ACC112 (cell line): ENCODE measurements at regions not wholly inside any gene's neighbourhood (a gene's known extent, or its start where the extent isn't known, plus 50 kb on each side); places are given as distances from the start of the nearest gene placed in this dataset.

Experiments used
- H2AFZ ChIP-seq: fragments of 200-600 bp; sonication (generic); one replicate; pipeline ENCODE4 v1.6.0; 2017; ENCODE audit warnings: antibody characterized with exemption, low read length; ENCODE audit not compliant: unreplicated experiment
- H3K27ac ChIP-seq: fragments of 200-600 bp; sonication (generic); 2 replicates; pipeline ENCODE4 v1.5.1; 2014; ENCODE audit warnings: low read depth, mild to moderate bottlenecking, antibody characterized with exemption, low read length, moderate library complexity
- H3K27me3 ChIP-seq: fragments of 200-600 bp; sonication (generic); 2 replicates; pipeline ENCODE4 v1.6.1; 2014; ENCODE audit warnings: mild to moderate bottlenecking, antibody characterized with exemption, low read length, moderate library complexity, mixed read lengths; ENCODE audit not compliant: insufficient read depth
- H3K36me3 ChIP-seq: fragments of 200-600 bp; sonication (generic); 2 replicates; pipeline ENCODE4 v1.6.1; 2016; ENCODE audit warnings: mild to moderate bottlenecking, antibody characterized with exemption, low read length, moderate library complexity, mixed read lengths; ENCODE audit not compliant: insufficient read depth
- H3K4me1 ChIP-seq: fragments of 200-600 bp; sonication (generic); one replicate; pipeline ENCODE4 v1.6.1; 2016; ENCODE audit warnings: low read length, mixed read lengths; ENCODE audit not compliant: insufficient read depth, unreplicated experiment, control insufficient read depth
- H3K4me3 ChIP-seq: fragments of 200-600 bp; sonication (generic); 2 replicates; pipeline ENCODE4 v1.5.1; 2014; ENCODE audit warnings: mild to moderate bottlenecking, low read depth, low read length
- H3K79me2 ChIP-seq: fragments of 200-600 bp; sonication (generic); one replicate; pipeline ENCODE4 v1.6.0; 2016; ENCODE audit warnings: low read length; ENCODE audit not compliant: control insufficient read depth, unreplicated experiment, insufficient read depth

DNA sequence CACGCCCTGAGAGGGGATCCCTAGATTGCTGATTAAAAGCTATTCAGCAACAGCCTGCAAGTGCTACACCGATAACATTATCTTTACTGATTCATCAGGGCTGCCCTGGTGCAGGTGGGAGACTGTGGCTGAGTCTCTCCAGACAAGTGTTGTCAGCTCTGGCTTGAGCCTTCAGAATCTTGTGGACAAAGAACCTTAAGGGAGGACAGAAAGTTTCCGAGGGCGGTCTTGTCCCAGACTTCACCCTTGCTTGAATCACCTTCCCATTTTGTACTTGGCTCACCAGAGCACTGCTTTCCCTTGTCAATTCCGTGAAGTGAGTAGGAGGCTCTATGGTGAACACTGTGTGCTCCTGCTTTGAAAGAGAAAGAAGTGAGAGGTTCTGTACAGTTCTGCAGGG, 88.6 kb upstream of the PCSK2 start:
- no peaks in the 10 kb centered on the region for H3K4me1 ChIP-seq
- H3K27me3 ChIP-seq: no peaks in the 10 kb centered on the region
- no peak overlapping the region for H2AFZ ChIP-seq
- no peak overlapping the region for H3K4me3 ChIP-seq
- H3K79me2 ChIP-seq: no peaks in the 10 kb centered on the region
- no peaks in the 10 kb centered on the region for H3K36me3 ChIP-seq
- no peak overlapping the region for H3K27ac ChIP-seq

DNA sequence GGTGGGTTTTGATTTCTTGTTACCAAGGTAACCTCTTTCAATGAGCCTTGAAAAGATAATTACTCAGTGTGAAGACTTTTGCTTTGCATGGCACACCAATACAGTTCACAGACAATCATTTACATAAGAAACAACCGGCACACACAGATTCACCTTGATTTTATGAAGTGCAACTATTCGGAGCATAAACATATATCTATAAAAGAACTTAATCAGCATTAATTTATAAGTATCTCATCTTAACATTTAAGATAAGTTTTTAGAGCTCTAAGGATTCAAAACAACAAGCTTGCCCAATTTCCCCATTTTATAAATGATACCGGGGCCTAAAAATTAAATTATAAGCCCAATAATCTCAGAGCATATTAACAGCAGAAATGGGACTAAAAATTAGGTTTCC, 85.9 kb upstream of the PCSK2 start:
- Histone ChIP-seq H3K79me2 (no peaks in the 10 kb centered on the region), H2AFZ (no peak overlapping the region), H3K4me1 (no peaks in the 10 kb centered on the region), H3K27me3 (no peaks in the 10 kb centered on the region), H3K36me3 (no peaks in the 10 kb centered on the region), H3K4me3 (no peak overlapping the region), H3K27ac (no peak overlapping the region)

DNA sequence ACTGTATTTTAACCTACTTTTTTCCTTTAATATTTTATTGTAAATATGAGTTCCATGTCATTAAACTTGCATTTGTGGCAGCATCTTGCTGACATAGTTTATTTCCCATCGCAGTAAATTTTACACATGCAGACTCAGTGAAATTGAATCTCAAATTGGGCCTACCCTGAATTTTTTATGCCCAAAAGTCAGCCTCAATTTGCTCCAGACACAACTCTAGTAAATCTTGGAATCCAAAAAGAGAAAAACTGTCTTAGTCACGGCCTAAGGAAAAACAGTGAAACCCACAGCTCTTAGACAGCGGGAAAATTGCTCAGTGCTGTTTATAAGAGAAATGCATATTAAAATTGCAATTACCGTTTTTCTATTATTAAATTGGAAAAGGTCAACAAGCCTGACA, 85.3 kb upstream of the PCSK2 start:
- Histone ChIP-seq H3K27ac (no peak overlapping the region), H3K79me2 (no peaks in the 10 kb centered on the region), H3K27me3 (no peaks in the 10 kb centered on the region), H3K36me3 (no peaks in the 10 kb centered on the region), H2AFZ (no peak overlapping the region), H3K4me3 (no peak overlapping the region), H3K4me1 (no peaks in the 10 kb centered on the region)

- no peak overlapping the region for H3K4me3 ChIP-seq
- no peak overlapping the region for H3K27ac ChIP-seq
- no peaks in the 10 kb centered on the region for H3K79me2 ChIP-seq
- H2AFZ ChIP-seq: no peak overlapping the region
- no peaks in the 10 kb centered on the region for H3K27me3 ChIP-seq
- no peaks in the 10 kb centered on the region for H3K4me1 ChIP-seq
- H3K36me3 ChIP-seq: no peaks in the 10 kb centered on the region
These were observed 84.2 kb upstream of the PCSK2 start for GRCh38 chr20:17142666-17143065.

GRCh38 chr20:17150858-17151257, 76.0 kb upstream of the PCSK2 start:
- no peak overlapping the region for H2AFZ ChIP-seq
- H3K27me3 ChIP-seq: no peaks in the 10 kb centered on the region
- no peaks in the 10 kb centered on the region for H3K79me2 ChIP-seq
- no peaks in the 10 kb centered on the region for H3K36me3 ChIP-seq
- H3K4me1 ChIP-seq: no peaks in the 10 kb centered on the region
- no peak overlapping the region for H3K27ac ChIP-seq
- no peak overlapping the region for H3K4me3 ChIP-seq

DNA sequence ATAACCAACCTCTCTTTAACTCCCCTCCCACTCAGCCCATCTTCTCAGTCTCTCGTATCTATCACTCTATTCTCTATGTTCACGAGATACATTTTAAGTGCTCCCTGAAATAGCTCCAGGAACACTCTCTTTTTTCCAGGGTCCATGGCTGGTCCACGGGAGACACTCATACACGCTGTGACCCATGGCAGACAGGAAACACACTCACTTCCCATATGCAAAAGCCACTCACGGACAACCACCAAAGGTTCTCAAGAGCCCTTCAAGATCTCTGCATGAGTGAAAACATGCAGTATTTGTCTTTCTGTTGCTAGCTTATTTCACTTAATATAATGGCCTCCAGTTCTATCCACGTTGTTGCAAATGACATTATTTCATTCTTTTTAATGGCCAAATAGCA, 71.4 kb upstream of the PCSK2 start:
- H3K36me3 ChIP-seq: no peaks in the 10 kb centered on the region
- H3K4me1 ChIP-seq: no peaks in the 10 kb centered on the region
- no peaks in the 10 kb centered on the region for H3K27me3 ChIP-seq
- H3K79me2 ChIP-seq: no peaks in the 10 kb centered on the region
- no peak overlapping the region for H2AFZ ChIP-seq
- no peak overlapping the region for H3K4me3 ChIP-seq
- no peak overlapping the region for H3K27ac ChIP-seq

GRCh38 chr20:17158701-17159100, 68.1 kb upstream of the PCSK2 start:
- Histone ChIP-seq H3K27ac (no peak overlapping the region), H3K79me2 (no peaks in the 10 kb centered on the region), H3K4me3 (no peak overlapping the region), H3K27me3 (no peaks in the 10 kb centered on the region), H3K4me1 (no peaks in the 10 kb centered on the region), H3K36me3 (no peaks in the 10 kb centered on the region), H2AFZ (no peak overlapping the region)

DNA sequence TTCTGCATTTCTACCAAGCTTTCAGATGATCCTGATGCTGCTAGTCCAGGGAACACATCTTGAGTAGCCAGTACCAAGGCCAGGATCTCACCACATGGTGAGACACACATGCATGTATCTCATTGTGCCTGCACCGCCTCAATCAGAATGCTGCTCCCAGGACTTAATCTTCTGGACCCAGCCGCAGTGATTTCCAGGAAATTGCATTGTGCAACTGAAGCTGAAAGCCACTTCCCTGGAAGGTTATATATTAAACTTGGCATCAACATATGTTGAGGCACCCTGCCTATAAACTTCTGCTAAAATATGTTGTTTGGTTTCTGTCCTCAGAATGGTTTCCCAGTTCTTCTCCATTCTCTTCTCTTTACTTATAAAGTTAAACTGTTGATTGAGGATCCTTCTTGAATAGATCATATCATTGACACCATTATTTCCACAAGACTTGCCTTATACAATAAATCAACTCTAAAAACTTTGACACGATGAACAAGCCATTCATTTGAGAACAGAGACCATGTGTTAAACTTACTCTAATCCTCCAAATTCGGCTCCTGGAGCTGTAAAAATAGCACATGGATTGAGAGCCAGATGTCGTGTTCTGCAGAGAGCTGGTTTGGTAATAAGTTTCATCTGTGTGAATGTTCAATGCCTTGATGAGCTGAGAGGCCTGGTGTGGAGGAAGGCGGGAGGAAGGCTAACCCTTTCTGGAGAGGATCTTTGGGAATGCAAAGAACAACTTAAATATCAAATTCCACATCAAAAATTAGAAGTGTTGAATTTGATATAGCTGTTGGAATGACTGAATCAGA, 65.0 kb upstream of the PCSK2 start:
- H3K36me3 ChIP-seq: no peaks in the 10 kb centered on the region
- H3K4me1 ChIP-seq: no peaks in the 10 kb centered on the region
- no peak overlapping the region for H3K4me3 ChIP-seq
- H3K79me2 ChIP-seq: no peaks in the 10 kb centered on the region
- no peak overlapping the region for H2AFZ ChIP-seq
- H3K27ac ChIP-seq: no peak overlapping the region
- H3K27me3 ChIP-seq: no peaks in the 10 kb centered on the region

DNA sequence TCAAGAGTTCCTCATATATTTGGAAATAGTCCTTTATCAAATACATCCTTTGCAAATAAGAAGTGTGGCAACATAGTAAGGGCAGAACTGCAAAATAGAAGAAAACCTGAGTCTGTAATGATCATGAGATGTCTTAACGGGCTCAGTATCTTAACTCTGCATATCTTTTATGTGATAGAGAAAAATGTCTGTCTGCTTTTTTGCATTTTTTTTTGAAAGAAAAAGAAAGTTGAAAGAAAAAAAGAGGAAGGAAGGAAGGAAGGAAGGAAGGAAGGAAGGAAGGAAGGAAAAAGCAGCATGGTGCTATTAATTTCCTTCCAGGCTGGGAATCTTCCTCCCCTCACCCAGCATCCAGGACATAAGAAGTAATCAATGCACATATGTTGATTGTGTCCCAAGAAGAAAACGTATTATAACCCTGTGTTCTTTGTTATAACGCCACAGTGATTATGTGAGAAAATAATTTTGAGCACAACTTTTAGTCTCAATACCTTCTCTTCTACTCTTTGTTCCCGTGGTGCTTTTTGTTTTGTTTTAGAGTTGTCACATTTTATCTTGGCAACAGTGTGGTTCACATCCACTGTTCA, 58.7 kb upstream of the PCSK2 start:
- H3K27me3 ChIP-seq: no peaks in the 10 kb centered on the region
- no peak overlapping the region for H2AFZ ChIP-seq
- no peaks in the 10 kb centered on the region for H3K36me3 ChIP-seq
- no peak overlapping the region for H3K27ac ChIP-seq
- no peaks in the 10 kb centered on the region for H3K79me2 ChIP-seq
- H3K4me1 ChIP-seq: no peaks in the 10 kb centered on the region
- H3K4me3 ChIP-seq: no peak overlapping the region

DNA sequence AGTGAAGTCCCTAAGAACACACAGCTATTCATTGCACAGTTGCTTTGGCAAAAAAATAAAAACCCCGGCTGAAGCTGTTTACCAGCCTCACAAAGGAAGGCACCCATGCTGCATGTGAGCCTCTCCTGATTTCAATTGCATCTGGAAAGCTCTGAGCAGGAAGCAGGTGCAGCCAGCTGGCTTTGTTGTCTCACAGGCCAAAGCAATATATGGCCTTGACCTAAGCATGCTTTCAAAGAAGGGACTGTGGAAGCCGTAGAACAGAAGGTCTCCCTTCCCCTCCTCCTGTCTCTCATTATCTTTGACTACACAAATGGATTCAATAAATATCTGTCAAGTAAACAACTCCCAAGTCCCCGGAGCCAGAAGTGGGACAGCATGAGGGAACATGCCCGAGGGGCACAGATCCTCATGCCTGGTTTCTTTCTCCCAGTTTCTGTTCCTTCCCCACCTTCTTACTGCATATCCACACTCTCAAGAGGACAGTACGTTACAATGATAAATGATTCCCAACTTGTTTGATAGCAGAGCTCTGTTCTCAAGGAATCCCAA, 57.2 kb upstream of the PCSK2 start:
- Histone ChIP-seq H3K4me1 (no peaks in the 10 kb centered on the region), H3K36me3 (no peaks in the 10 kb centered on the region), H2AFZ (no peak overlapping the region), H3K79me2 (no peaks in the 10 kb centered on the region), H3K27ac (no peak overlapping the region), H3K27me3 (no peaks in the 10 kb centered on the region), H3K4me3 (no peak overlapping the region)

GRCh38 chr20:17171746-17172280, 55.0 kb upstream of the PCSK2 start:
- Histone ChIP-seq H2AFZ (no peak overlapping the region), H3K79me2 (no peaks in the 10 kb centered on the region), H3K4me1 (no peaks in the 10 kb centered on the region), H3K4me3 (no peak overlapping the region), H3K36me3 (no peaks in the 10 kb centered on the region), H3K27ac (no peak overlapping the region), H3K27me3 (no peaks in the 10 kb centered on the region)
